ENCODE measurements at regions not wholly inside any gene's neighbourhood (a gene's known extent, or its start where the extent isn't known, plus 50 kb on each side); places are given as distances from the start of the nearest gene placed in this dataset.

GRCh38 chr7:41029072-41029499 lies 673.8 kb downstream of the INHBA start:
- no peak for TF ChIP-seq CTCF (IDR thresholded peaks at IDR 0.05)
- TF ChIP-seq POLR2A (IDR thresholded peaks at IDR 0.05), result no peak

DNA sequence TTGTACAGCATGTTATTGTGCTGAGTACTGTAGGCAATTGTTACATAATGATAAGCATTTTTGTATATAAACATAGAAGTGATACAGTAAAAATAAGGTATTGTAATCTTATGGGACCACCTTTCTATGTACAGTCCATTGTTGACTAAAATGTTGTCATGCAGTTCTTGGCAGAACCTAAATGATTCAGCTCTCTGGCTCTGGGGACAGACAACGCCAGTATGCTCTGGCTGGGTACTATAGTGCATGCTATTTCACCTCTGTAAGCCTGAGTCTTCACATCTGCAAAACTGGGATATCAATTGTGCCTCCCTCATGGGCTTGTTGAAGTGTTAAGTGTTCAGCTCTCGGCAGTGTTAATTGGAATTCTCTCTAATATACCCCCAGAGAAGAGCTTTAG lies 674.3 kb downstream of the INHBA start:
- no peaks in the 10 kb centered on the region for H3K9me3 ChIP-seq
- H3K4me3 ChIP-seq, result no peak overlapping the region
- intact Hi-C loops (cut with DNase I; ENCODE audit: low total_unique reads), result no loop called here
- H3K36me3 ChIP-seq, result no peaks in the 10 kb centered on the region
- no peaks in the 10 kb centered on the region for H3K4me1 ChIP-seq
- H3K27ac ChIP-seq, result no peak overlapping the region
- TF ChIP-seq POLR2A (IDR thresholded peaks at IDR 0.05) (no peak), CTCF (IDR thresholded peaks at IDR 0.05) (no peak)
- no peak for DNase-seq
- H3K27me3 ChIP-seq, result no peaks in the 10 kb centered on the region

More at GRCh38 chr7:41029072-41029499, 673.8 kb downstream of the INHBA start:
- Histone ChIP-seq H3K4me1 (no peaks in the 10 kb centered on the region), H3K27me3 (no peaks in the 10 kb centered on the region), H3K36me3 (no peaks in the 10 kb centered on the region), H3K27ac (no peak overlapping the region), H3K4me3 (no peak overlapping the region), H3K9me3 (no peaks in the 10 kb centered on the region)
- intact Hi-C loops (cut with DNase I; ENCODE audit: low total_unique reads), result no loop called here
- DNase-seq, result no peak

GRCh38 chr7:41027428-41028115 lies 675.3 kb downstream of the INHBA start:
- TF ChIP-seq CTCF (IDR thresholded peaks at IDR 0.05), result no peak
- Histone ChIP-seq H3K36me3 (no peaks in the 10 kb centered on the region), H3K27ac (no peak overlapping the region), H3K4me3 (no peak overlapping the region), H3K9me3 (no peaks in the 10 kb centered on the region), H3K4me1 (no peaks in the 10 kb centered on the region), H3K27me3 (no peaks in the 10 kb centered on the region)
- intact Hi-C loops (cut with DNase I; ENCODE audit: low total_unique reads), result no loop called here
- no peak for DNase-seq

- no peak overlapping the region for H3K4me3 ChIP-seq
- intact Hi-C loops (cut with DNase I; ENCODE audit: low total_unique reads), result no loop called here
- H3K4me1 ChIP-seq, result no peaks in the 10 kb centered on the region
- H3K36me3 ChIP-seq, result no peaks in the 10 kb centered on the region
- H3K27me3 ChIP-seq, result no peaks in the 10 kb centered on the region
- no peak overlapping the region for H3K27ac ChIP-seq
- no peak for DNase-seq
- H3K9me3 ChIP-seq, result no peaks in the 10 kb centered on the region
- TF ChIP-seq POLR2A (IDR thresholded peaks at IDR 0.05) (no peak), CTCF (IDR thresholded peaks at IDR 0.05) (no peak)
Observed at GRCh38 chr7:41024126-41024525, 678.8 kb downstream of the INHBA start.

GRCh38 chr7:41020056-41020455 lies 682.8 kb downstream of the INHBA start:
- Histone ChIP-seq H3K4me1 (no peaks in the 10 kb centered on the region), H3K9me3 (no peaks in the 10 kb centered on the region), H3K4me3 (no peak overlapping the region), H3K27ac (no peak overlapping the region), H3K27me3 (no peaks in the 10 kb centered on the region), H3K36me3 (no peaks in the 10 kb centered on the region)
- TF ChIP-seq CTCF (IDR thresholded peaks at IDR 0.05) (no peak), POLR2A (IDR thresholded peaks at IDR 0.05) (no peak)
- DNase-seq, result no peak
- intact Hi-C loops (cut with DNase I; ENCODE audit: low total_unique reads), result no loop called here
